ENCODE measurements at regions not wholly inside any gene's neighbourhood (a gene's known extent, or its start where the extent isn't known, plus 50 kb on each side); places are given as distances from the start of the nearest gene placed in this dataset.

- Histone ChIP-seq H3K4me2 (ENCODE audit: low read length) (no peak overlapping the region), H3K9me3 (ENCODE audit: low read length) (no peaks in the 10 kb centered on the region), H3K79me2 (ENCODE audit: insufficient read depth, low read depth, low read length) (no peaks in the 10 kb centered on the region), H3K36me3 (ENCODE audit: insufficient read depth, low read length) (no peaks in the 10 kb centered on the region), H3K27ac (ENCODE audit: low read depth, low read length, poor library complexity, severe bottlenecking) (no peak overlapping the region), H4K20me1 (ENCODE audit: insufficient read depth, low read length) (no peaks in the 10 kb centered on the region), H3K4me3 (ENCODE audit: low read depth, low read length, poor library complexity, severe bottlenecking) (no peak overlapping the region), H2AFZ (ENCODE audit: low read length) (no peak overlapping the region), H3K4me1 (ENCODE audit: insufficient read depth, low read length, poor library complexity, severe bottlenecking) (no peaks in the 10 kb centered on the region), H3K9me2 (ENCODE audit: insufficient read depth, low read length) (no peaks in the 10 kb centered on the region)
- ChIA-PET POLR2A (no interaction called here), CTCF (ENCODE audit: unreplicated experiment) (no interaction called here)
- intact Hi-C loops (cut with micrococcal nuclease; ENCODE audit: unreplicated experiment), result no loop called here
- no peak for TF ChIP-seq CTCF (conservative IDR thresholded peaks at IDR 0.05; ENCODE audit: low read length)
- no peak for TF ChIP-seq EZH2phosphoT487 (IDR thresholded peaks at IDR 0.05; ENCODE audit: borderline replicate concordance, low read depth, low read length)
- BruUV-seq (replicated peaks), result no TSS peak
- DNase-seq (ENCODE audit: low spot score), result no peak
These were observed 650.3 kb downstream of the SEMA5A start for GRCh38 chr5:8895599-8895998.

GRCh38 chr5:8897316-8897715 lies 648.6 kb downstream of the SEMA5A start:
- ChIA-PET POLR2A (no interaction called here), CTCF (ENCODE audit: unreplicated experiment) (no interaction called here)
- no peaks in the 10 kb centered on the region for H3K36me3 ChIP-seq (ENCODE audit: insufficient read depth, low read length)
- no peaks in the 10 kb centered on the region for H3K4me1 ChIP-seq (ENCODE audit: insufficient read depth, low read length, poor library complexity, severe bottlenecking)
- H3K9me3 ChIP-seq (ENCODE audit: low read length), result no peaks in the 10 kb centered on the region
- no TSS peak for BruUV-seq (replicated peaks)
- H3K9me2 ChIP-seq (ENCODE audit: insufficient read depth, low read length), result no peaks in the 10 kb centered on the region
- no peak overlapping the region for H3K4me3 ChIP-seq (ENCODE audit: low read depth, low read length, poor library complexity, severe bottlenecking)
- H2AFZ ChIP-seq (ENCODE audit: low read length), result no peak overlapping the region
- no peak for DNase-seq (ENCODE audit: low spot score)
- TF ChIP-seq CTCF (conservative IDR thresholded peaks at IDR 0.05; ENCODE audit: low read length), result no peak
- TF ChIP-seq EZH2phosphoT487 (IDR thresholded peaks at IDR 0.05; ENCODE audit: borderline replicate concordance, low read depth, low read length), result no peak
- no peaks in the 10 kb centered on the region for H3K79me2 ChIP-seq (ENCODE audit: insufficient read depth, low read depth, low read length)
- no peak overlapping the region for H3K27ac ChIP-seq (ENCODE audit: low read depth, low read length, poor library complexity, severe bottlenecking)
- no peaks in the 10 kb centered on the region for H4K20me1 ChIP-seq (ENCODE audit: insufficient read depth, low read length)
- intact Hi-C loops (cut with micrococcal nuclease; ENCODE audit: unreplicated experiment), result no loop called here
- no peak overlapping the region for H3K4me2 ChIP-seq (ENCODE audit: low read length)

- Histone ChIP-seq H2AFZ (ENCODE audit: low read length) (no peak overlapping the region), H3K9me3 (ENCODE audit: low read length) (no peaks in the 10 kb centered on the region), H3K4me1 (ENCODE audit: insufficient read depth, low read length, poor library complexity, severe bottlenecking) (no peaks in the 10 kb centered on the region), H3K4me3 (ENCODE audit: low read depth, low read length, poor library complexity, severe bottlenecking) (no peak overlapping the region), H3K4me2 (ENCODE audit: low read length) (no peak overlapping the region), H3K79me2 (ENCODE audit: insufficient read depth, low read depth, low read length) (no peaks in the 10 kb centered on the region), H3K9me2 (ENCODE audit: insufficient read depth, low read length) (no peaks in the 10 kb centered on the region), H3K27ac (ENCODE audit: low read depth, low read length, poor library complexity, severe bottlenecking) (no peak overlapping the region), H4K20me1 (ENCODE audit: insufficient read depth, low read length) (no peaks in the 10 kb centered on the region), H3K36me3 (ENCODE audit: insufficient read depth, low read length) (no peaks in the 10 kb centered on the region)
- CTCF ChIA-PET (ENCODE audit: unreplicated experiment), result no interaction called here
- POLR2A ChIA-PET, result no interaction called here
- DNase-seq (ENCODE audit: low spot score), result no peak
- BruUV-seq (replicated peaks), result no TSS peak
- intact Hi-C loops (cut with micrococcal nuclease; ENCODE audit: unreplicated experiment), result no loop called here
- no peak for TF ChIP-seq CTCF (conservative IDR thresholded peaks at IDR 0.05; ENCODE audit: low read length)
- TF ChIP-seq EZH2phosphoT487 (IDR thresholded peaks at IDR 0.05; ENCODE audit: borderline replicate concordance, low read depth, low read length), result no peak
These were observed 640.9 kb downstream of the SEMA5A start for GRCh38 chr5:8905021-8905420.
